MG63 (cell line): ENCODE measurements at regions not wholly inside any gene's neighbourhood (a gene's known extent, or its start where the extent isn't known, plus 50 kb on each side); places are given as distances from the start of the nearest gene placed in this dataset.

Experiments used
- DNase-seq: peaks from one replicate; pipeline ENCODE4 v3.0.0-alpha.2; 2020
- H3K27me3 ChIP-seq: fragments of 250-450 bp; sonication (Bioruptor Pico); 2 replicates; pipeline ENCODE4 v1.5.1; 2020; ENCODE audit warnings: mild to moderate bottlenecking, moderate library complexity
- H3K36me3 ChIP-seq: fragments of 250-450 bp; sonication (Bioruptor Pico); 2 replicates; pipeline ENCODE4 v1.5.1; 2020; ENCODE audit warnings: mild to moderate bottlenecking, moderate library complexity
- H3K4me3 ChIP-seq: fragments of 250-450 bp; sonication (Bioruptor Pico); 2 replicates; pipeline ENCODE4 v1.5.1; 2020; ENCODE audit warnings: mild to moderate bottlenecking, moderate library complexity
- H3K9me3 ChIP-seq: fragments of 250-450 bp; sonication (Bioruptor Pico); 2 replicates; pipeline ENCODE4 v1.5.1; 2020; ENCODE audit warnings: mild to moderate bottlenecking, moderate library complexity

DNA sequence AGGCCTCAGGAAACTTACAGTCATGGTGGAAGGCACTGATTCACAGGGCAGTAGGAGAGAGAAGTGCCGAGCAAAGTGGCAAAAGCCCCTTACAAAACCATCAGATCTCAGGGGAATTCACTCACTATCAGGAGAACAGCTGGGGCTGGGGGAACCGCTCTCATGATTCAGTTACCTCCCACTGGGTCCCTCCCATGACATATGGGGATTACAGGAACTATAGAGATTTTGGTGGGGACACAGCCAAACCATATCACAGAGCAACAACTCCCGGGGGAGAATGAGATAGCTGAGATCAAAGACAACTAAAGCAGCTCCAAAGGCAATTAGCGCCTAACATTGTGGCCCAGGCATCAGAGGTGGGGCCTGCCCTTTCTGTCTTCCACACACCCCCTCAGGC is 85.4 kb upstream of the VOPP1 start:
- no peak for DNase-seq
- no peaks in the 10 kb centered on the region for H3K9me3 ChIP-seq
- no peak overlapping the region for H3K4me3 ChIP-seq
- H3K36me3 ChIP-seq, result no peaks in the 10 kb centered on the region
- H3K27me3 ChIP-seq, result no peaks in the 10 kb centered on the region

DNA sequence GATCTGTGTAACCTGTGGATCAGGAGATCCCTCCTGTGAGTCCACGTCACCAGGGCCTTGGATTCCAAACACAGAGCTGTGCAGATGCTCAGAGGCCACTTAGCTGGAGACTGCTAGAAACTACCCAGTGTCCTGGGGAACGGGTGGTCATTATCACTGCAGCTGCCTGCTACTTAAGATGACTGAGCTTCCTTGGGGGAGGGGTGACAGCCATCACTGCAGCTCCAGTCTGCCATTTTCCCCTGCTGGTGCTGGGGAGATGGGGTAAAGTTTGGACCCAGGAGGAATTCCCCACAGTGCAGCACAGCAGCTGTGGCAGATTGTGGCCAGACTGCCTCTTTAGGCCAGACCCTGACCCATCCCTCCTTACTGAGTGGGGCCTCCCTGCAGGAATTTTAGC is 78.8 kb upstream of the VOPP1 start:
- Histone ChIP-seq H3K9me3 (no peaks in the 10 kb centered on the region), H3K27me3 (no peaks in the 10 kb centered on the region), H3K4me3 (no peak overlapping the region), H3K36me3 (no peaks in the 10 kb centered on the region)
- DNase-seq, result no peak

DNA sequence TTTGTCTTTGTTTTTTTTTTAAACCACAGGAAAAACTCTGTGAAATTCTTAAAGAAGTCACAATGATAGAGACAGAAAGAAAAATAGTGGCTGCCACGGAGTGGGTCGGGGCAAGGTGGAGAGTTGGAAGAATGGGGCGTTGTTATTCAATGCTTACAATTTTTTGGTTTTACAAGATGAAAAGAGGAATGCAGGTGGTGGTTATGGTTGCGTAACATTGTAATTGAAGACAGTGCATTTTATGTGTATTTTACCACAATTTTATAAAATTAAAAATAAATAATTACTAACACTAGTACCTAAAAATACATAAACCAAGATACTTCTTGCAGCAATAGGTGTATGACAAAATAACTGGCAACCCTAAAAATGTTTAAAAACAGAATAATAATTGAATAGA is 76.9 kb upstream of the VOPP1 start:
- Histone ChIP-seq H3K9me3 (no peaks in the 10 kb centered on the region), H3K4me3 (no peak overlapping the region), H3K27me3 (no peaks in the 10 kb centered on the region), H3K36me3 (no peaks in the 10 kb centered on the region)
- DNase-seq, result no peak

DNA sequence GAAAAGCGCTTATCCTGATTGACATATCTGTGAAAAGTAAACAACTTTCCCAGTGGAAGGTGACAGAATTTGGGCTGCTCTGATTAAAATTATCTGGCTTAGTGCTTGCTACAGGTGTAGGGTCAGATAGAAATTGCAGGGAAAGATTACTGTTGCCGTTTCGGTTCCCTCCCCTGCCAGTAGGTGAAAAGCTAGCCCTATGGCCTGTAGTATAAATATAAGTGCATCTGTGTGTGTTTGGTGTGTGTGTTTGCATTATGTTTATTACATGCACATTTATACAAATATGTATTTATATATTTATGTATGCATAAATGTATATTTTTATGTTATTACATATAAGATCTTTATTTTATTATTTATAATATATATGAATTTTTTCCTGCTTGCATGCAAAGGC is 72.3 kb upstream of the VOPP1 start:
- no peaks in the 10 kb centered on the region for H3K36me3 ChIP-seq
- no peaks in the 10 kb centered on the region for H3K9me3 ChIP-seq
- no peaks in the 10 kb centered on the region for H3K27me3 ChIP-seq
- no peak overlapping the region for H3K4me3 ChIP-seq
- no peak for DNase-seq

DNA sequence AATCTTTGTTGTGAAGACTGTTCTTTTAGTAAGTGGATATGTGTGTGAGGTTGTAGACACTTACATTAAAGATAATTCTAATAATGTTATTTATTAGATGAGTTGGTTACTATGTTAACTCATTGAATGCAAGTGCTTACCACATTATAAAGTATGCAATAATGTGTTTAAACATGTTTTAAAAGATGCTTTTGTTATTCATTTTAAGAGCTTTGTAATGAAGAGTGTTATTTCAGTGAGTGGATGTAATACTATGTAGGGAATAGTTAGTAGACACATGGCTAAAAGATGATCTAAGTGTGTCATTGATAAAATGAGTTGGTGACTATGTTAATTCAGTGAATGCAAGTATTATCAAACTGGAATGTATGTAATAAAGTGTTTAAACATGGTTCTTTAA is 70.0 kb upstream of the VOPP1 start:
- Histone ChIP-seq H3K27me3 (no peaks in the 10 kb centered on the region), H3K4me3 (no peak overlapping the region), H3K36me3 (no peaks in the 10 kb centered on the region), H3K9me3 (no peaks in the 10 kb centered on the region)
- DNase-seq, result no peak

DNA sequence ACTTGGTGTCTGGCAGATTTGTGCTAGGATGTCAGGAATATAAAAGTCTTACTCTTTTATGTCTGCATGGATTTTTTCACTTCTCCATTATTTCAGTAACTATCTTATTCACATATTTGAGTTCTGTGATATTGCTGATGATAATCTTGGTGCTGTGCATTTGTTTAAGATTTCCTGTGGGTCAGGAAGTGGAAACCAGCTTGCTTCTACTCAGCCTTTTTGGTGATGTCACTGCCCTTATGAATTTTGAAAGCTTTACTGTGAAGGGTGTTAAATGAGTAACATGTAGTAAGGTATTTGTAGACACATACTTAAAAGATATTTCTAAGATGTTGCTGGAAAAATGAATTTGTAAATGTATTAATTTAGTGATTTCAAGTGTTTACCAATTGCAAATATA is 69.5 kb upstream of the VOPP1 start:
- DNase-seq, result no peak
- Histone ChIP-seq H3K27me3 (no peaks in the 10 kb centered on the region), H3K9me3 (no peaks in the 10 kb centered on the region), H3K36me3 (no peaks in the 10 kb centered on the region), H3K4me3 (no peak overlapping the region)

DNA sequence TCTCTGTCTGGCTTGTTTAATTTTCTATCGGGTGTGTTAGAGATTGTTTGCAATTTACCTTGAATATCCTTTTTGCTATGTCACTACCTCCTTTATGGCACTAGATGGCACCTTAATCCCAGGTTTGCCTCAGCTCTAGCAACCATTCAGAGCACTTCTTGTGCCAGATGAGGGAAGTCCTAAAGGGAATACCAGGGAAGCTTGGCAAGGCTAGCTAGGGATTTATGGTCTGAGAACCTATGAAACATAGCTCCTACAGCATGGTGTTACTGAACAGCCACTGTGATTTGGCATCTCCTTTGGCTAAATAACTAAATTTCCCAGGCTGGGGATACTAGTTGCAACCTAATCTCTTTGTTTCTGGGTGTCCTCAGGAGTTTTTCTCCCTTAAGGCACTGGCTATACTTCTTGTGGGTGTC is 69.0 kb upstream of the VOPP1 start:
- H3K4me3 ChIP-seq, result no peak overlapping the region
- H3K27me3 ChIP-seq, result no peaks in the 10 kb centered on the region
- H3K9me3 ChIP-seq, result no peaks in the 10 kb centered on the region
- DNase-seq, result peak; percentile 49
- no peaks in the 10 kb centered on the region for H3K36me3 ChIP-seq

DNA sequence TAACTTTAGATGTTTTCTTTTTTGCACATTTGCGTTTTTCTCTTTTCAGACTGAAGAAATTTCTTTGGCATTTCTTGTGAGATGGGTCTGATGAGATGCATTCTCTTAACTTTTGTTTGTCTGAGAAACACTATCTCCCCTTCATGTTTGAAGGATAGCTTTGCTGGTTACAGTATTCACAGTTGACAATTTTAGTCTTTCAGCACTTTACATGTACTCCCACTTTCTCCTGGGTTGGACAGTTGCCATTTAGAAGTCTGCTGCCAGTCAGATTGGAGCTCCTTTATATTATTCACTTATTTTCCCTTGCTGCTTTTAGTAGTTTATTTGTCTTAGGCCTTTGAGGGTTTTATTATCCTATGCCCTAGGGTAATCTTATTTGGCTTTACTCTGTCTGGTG is 67.3 kb upstream of the VOPP1 start:
- DNase-seq, result no peak
- no peaks in the 10 kb centered on the region for H3K36me3 ChIP-seq

DNA sequence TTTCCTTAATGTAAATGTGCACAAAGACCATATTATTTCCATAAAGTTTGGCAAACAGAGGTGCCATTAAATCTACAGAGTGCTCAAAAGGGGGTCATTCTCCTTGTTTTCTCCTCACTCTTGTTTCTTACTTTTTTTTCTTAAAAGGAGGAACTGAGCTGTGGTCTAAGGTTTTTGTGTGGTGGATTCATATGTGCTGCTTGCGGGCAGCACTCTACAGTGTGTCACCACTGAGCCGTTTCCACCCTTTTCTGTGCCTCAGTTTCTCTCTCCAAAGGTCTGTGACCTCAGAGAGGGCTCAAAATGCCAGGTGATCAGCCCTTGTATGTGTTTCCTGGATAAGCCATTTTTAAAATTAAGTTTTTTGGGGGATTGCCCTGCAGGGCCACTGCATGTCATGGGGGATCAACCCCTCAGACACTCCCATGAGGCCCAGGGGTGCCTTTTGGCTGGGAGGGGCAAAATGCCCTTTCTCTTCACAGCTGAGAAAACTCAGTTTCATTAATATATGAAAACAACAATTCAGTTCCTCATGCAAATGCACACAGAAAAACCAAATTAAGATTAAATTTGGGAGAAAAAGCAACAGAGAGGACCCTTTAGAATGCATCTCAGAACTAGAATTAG is 56.9 kb upstream of the VOPP1 start:
- H3K4me3 ChIP-seq, result no peak overlapping the region
- H3K36me3 ChIP-seq, result no peaks in the 10 kb centered on the region
- no peak for DNase-seq
- 0 out of 2 replicates have a peak, but pooled peaks cover 1% of the 10 kb centered on the region for H3K9me3 ChIP-seq
- no peaks in the 10 kb centered on the region for H3K27me3 ChIP-seq

More for the DNA sequence above, 67.3 kb upstream of the VOPP1 start:
- Histone ChIP-seq H3K4me3 (no peak overlapping the region), H3K27me3 (no peaks in the 10 kb centered on the region), H3K9me3 (no peaks in the 10 kb centered on the region)

DNA sequence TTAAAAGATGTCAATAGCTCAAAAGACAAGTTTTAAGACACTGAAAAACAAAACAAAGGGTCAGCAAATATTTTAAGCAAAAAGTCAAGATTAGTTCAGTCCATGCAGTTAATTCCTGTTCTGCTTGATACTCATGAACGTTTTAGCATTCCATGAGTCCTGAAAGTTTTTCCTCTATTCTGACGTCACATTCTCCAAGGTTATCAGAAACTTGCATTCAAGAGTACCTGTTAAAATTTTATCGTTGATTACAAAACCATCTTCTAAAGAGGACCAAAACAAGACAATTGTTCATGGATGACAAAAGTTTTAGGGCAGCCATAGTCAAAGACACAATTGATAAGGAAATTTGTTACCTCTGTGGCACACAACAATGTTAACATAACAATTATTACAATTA is 52.5 kb upstream of the VOPP1 start:
- no peaks in the 10 kb centered on the region for H3K36me3 ChIP-seq
- no peak for DNase-seq
- no peaks in the 10 kb centered on the region for H3K27me3 ChIP-seq
- H3K4me3 ChIP-seq, result no peak overlapping the region
- H3K9me3 ChIP-seq, result 0 out of 2 replicates have a peak, but pooled peaks cover 1% of the 10 kb centered on the region

DNA sequence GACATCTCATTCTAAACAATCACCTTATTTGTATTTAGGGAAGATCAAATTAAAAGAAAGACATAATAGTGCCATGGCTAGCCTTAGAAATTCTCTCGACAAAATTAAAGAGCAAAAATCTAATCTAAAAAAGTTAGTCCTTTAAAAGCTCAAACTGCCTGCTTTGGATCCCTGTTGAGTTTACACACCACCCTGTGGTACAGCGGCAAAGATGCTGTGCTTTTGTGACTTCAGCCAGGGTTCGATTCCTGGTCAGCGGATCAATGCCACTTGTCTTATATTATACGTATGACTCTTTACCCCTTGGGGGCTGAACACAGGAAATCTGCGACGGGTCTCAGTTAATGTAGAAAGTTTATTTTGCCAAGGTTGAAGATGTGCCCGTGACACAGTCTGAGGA is 51.3 kb upstream of the VOPP1 start:
- no peaks in the 10 kb centered on the region for H3K27me3 ChIP-seq
- no peaks in the 10 kb centered on the region for H3K36me3 ChIP-seq
- no peak overlapping the region for H3K4me3 ChIP-seq
- no peak for DNase-seq
- 0 out of 2 replicates have a peak, but pooled peaks cover 1% of the 10 kb centered on the region for H3K9me3 ChIP-seq

DNA sequence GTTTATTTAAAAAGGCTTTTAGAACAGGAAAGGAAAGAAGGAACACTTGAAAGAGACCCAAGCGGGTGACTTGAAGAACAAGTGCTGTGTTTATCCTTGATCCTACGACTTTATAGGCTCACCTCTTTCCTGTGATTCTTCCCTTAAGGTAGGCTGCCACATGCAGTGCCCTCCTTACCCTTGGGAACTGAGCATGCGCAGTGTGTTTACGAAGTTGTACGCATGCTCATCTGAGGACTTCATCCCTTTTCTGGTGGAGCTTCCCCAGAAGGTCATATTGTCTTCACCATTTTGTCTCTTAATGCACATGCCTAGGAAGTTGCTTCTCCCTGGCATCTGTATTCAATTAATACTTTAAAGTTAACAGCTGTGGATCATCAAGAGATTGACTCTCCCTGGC is 49.9 kb upstream of the VOPP1 start:
- Histone ChIP-seq H3K27me3 (no peaks in the 10 kb centered on the region), H3K36me3 (no peaks in the 10 kb centered on the region), H3K4me3 (no peak overlapping the region), H3K9me3 (no peaks in the 10 kb centered on the region)
- DNase-seq, result no peak
